Subcutaneous abdominal adipose tissue (tissue), 5 donors: ENCODE measurements at regions not wholly inside any gene's neighbourhood (a gene's known extent, or its start where the extent isn't known, plus 50 kb on each side); places are given as distances from the start of the nearest gene placed in this dataset.

Experiments
- H3K27ac ChIP-seq: one replicate; pipeline ENCODE4 v1.7.0; 2013; ENCODE audit warnings: low read depth, mild to moderate bottlenecking, inconsistent platforms, low read length, moderate library complexity
- H3K27me3 ChIP-seq, 5 donors: one replicate each; pipeline ENCODE4 v1.7.0; 2013; ENCODE audit warnings: low read length in 5 of 5, inconsistent platforms in 1 of 5; ENCODE audit not compliant: control insufficient read depth in 5 of 5, insufficient read depth in 4 of 5
- H3K36me3 ChIP-seq, 5 donors: one replicate each; pipeline ENCODE4 v1.7.0; 2013; ENCODE audit warnings: low read length in 5 of 5; ENCODE audit not compliant: control insufficient read depth in 5 of 5, insufficient read depth in 5 of 5
- H3K4me1 ChIP-seq, 5 donors: one replicate each; pipeline ENCODE4 v1.7.0; 2013; ENCODE audit warnings: low read length in 5 of 5, mild to moderate bottlenecking in 3 of 5, moderate library complexity in 1 of 5; ENCODE audit not compliant: control insufficient read depth in 5 of 5, insufficient read depth in 5 of 5
- H3K4me3 ChIP-seq, 5 donors: one replicate each; pipeline ENCODE4 v1.7.0; 2013; ENCODE audit warnings: low read length in 5 of 5, low read depth in 1 of 5
- H3K9ac ChIP-seq, 5 donors: one replicate each; pipeline ENCODE4 v1.7.0; 2013; ENCODE audit warnings: low read length in 5 of 5, mild to moderate bottlenecking in 4 of 5, moderate library complexity in 3 of 5
- H3K9me3 ChIP-seq, 5 donors: one replicate each; pipeline ENCODE4 v1.7.0; 2013; ENCODE audit warnings: low read length in 5 of 5; ENCODE audit not compliant: control insufficient read depth in 5 of 5
- donor health status: healthy.
- donor health status: healthy.
- donor health status: healthy.
- donor health status: healthy.
- donor health status: healthy.

- Histone ChIP-seq H3K9me3 (no peaks in the 10 kb centered on the region), H3K27ac (no peak overlapping the region), H3K4me3 (no peak overlapping the region), H3K27me3 (no peaks in the 10 kb centered on the region), H3K36me3 (no peaks in the 10 kb centered on the region), H3K4me1 (no peaks in the 10 kb centered on the region), H3K9ac (no peak overlapping the region)
Observed at GRCh38 chr12:88291498-88292131, 149.5 kb downstream of the TMTC3 start.

GRCh38 chr12:88298014-88298682, 156.0 kb downstream of the TMTC3 start:
- Histone ChIP-seq H3K27me3 (no peaks in the 10 kb centered on the region), H3K4me1 (no peaks in the 10 kb centered on the region), H3K36me3 (no peaks in the 10 kb centered on the region), H3K27ac (no peak overlapping the region), H3K9me3 (peaks cover 0 to 4% (median 0%) of the 10 kb centered on the region in 5 donors), H3K4me3 (no peak overlapping the region), H3K9ac (no peak overlapping the region)

GRCh38 chr12:88298761-88299242, 156.7 kb downstream of the TMTC3 start:
- Histone ChIP-seq H3K4me3 (no peak overlapping the region), H3K9ac (no peak overlapping the region), H3K4me1 (no peaks in the 10 kb centered on the region), H3K27ac (no peak overlapping the region), H3K27me3 (no peaks in the 10 kb centered on the region), H3K9me3 (peaks cover 0 to 4% (median 0%) of the 10 kb centered on the region in 5 donors), H3K36me3 (no peaks in the 10 kb centered on the region)

- no peak overlapping the region for H3K9ac ChIP-seq
- H3K9me3 ChIP-seq = peaks cover 0 to 4% (median 0%) of the 10 kb centered on the region in 5 donors
- H3K36me3 ChIP-seq = no peaks in the 10 kb centered on the region
- H3K4me3 ChIP-seq = no peak overlapping the region
- no peaks in the 10 kb centered on the region for H3K27me3 ChIP-seq
- no peak overlapping the region for H3K27ac ChIP-seq
- H3K4me1 ChIP-seq = no peaks in the 10 kb centered on the region
Observed at GRCh38 chr12:88299567-88300101, 157.5 kb downstream of the TMTC3 start.

GRCh38 chr12:88300931-88301330, 158.8 kb downstream of the TMTC3 start:
- H3K9ac ChIP-seq = no peak overlapping the region
- no peak overlapping the region for H3K4me3 ChIP-seq
- no peak overlapping the region for H3K27ac ChIP-seq
- H3K9me3 ChIP-seq = peaks cover 0 to 4% (median 0%) of the 10 kb centered on the region in 5 donors
- no peaks in the 10 kb centered on the region for H3K4me1 ChIP-seq
- H3K27me3 ChIP-seq = no peaks in the 10 kb centered on the region
- H3K36me3 ChIP-seq = no peaks in the 10 kb centered on the region

GRCh38 chr12:88303335-88303734, 161.2 kb downstream of the TMTC3 start:
- Histone ChIP-seq H3K9me3 (peaks cover 0 to 4% (median 0%) of the 10 kb centered on the region in 5 donors), H3K4me1 (no peaks in the 10 kb centered on the region), H3K27me3 (no peaks in the 10 kb centered on the region), H3K27ac (no peak overlapping the region), H3K36me3 (no peaks in the 10 kb centered on the region), H3K9ac (no peak overlapping the region), H3K4me3 (no peak overlapping the region)

GRCh38 chr12:88305254-88305890, 163.3 kb downstream of the TMTC3 start:
- H3K4me3 ChIP-seq = no peak overlapping the region
- H3K27me3 ChIP-seq = no peaks in the 10 kb centered on the region
- no peak overlapping the region for H3K9ac ChIP-seq
- H3K27ac ChIP-seq = no peak overlapping the region
- H3K36me3 ChIP-seq = no peaks in the 10 kb centered on the region
- no peaks in the 10 kb centered on the region for H3K9me3 ChIP-seq
- peaks cover 0 to 4% (median 0%) of the 10 kb centered on the region in 5 donors for H3K4me1 ChIP-seq

GRCh38 chr12:88306471-88307069, 164.5 kb downstream of the TMTC3 start:
- Histone ChIP-seq H3K27ac (no peak overlapping the region), H3K9me3 (no peaks in the 10 kb centered on the region), H3K36me3 (no peaks in the 10 kb centered on the region), H3K9ac (no peak overlapping the region), H3K27me3 (no peaks in the 10 kb centered on the region), H3K4me1 (peaks cover 0 to 4% (median 0%) of the 10 kb centered on the region in 5 donors), H3K4me3 (no peak overlapping the region)

- Histone ChIP-seq H3K36me3 (no peaks in the 10 kb centered on the region), H3K4me1 (peaks cover 0 to 4% (median 0%) of the 10 kb centered on the region in 5 donors), H3K27ac (no peak overlapping the region), H3K9me3 (no peaks in the 10 kb centered on the region), H3K4me3 (no peak overlapping the region), H3K27me3 (no peaks in the 10 kb centered on the region), H3K9ac (no peak overlapping the region)
Observed at GRCh38 chr12:88307961-88308360, 165.9 kb downstream of the TMTC3 start.
